ENCODE measurements at regions not wholly inside any gene's neighbourhood (a gene's known extent, or its start where the extent isn't known, plus 50 kb on each side); places are given as distances from the start of the nearest gene placed in this dataset.

DNA sequence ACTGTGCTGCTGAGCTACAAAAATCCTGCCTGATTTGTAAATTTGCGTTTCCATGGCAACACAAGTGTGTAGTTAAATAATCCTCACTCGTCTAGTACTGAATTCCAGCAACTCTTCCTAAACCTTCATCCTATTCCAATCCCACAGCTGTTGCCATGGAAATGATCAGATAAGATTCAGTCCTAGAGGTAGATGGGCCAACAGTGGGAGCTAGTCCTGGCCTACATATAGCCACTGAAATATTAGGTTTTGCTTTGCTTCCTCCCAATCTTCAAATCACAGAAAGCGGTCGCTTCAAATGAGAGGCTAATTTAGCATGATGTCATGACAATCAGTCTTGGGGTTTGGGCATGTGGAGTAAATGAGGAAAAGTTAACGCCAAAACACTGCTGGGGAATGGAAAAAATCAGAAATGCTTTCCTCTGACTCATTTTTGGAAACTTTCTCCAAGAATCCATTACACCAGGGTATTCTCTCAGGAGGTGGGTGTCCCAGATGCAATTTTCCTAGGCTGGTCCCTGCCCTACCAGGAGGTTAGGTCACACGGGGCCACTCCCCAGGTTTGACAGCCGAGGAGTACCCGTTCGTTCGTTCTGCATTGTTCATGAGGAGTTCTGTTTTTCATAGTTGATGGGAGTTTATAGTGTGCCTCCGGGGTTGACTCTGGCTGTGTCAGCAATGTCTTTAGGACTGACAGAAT, 159.2 kb upstream of the SLCO3A1 start:
- CTCF ChIA-PET, result interaction anchor here (5.2 kb wide), 1 partner anchor 11 kb away, joined by 24 read pairs; no protein-coding TSS in a partner anchor
- POLR2A ChIA-PET, result no interaction called here
- no peak for DNase-seq (ENCODE audit: extremely low spot score)
- TF ChIP-seq, protein P1, sequence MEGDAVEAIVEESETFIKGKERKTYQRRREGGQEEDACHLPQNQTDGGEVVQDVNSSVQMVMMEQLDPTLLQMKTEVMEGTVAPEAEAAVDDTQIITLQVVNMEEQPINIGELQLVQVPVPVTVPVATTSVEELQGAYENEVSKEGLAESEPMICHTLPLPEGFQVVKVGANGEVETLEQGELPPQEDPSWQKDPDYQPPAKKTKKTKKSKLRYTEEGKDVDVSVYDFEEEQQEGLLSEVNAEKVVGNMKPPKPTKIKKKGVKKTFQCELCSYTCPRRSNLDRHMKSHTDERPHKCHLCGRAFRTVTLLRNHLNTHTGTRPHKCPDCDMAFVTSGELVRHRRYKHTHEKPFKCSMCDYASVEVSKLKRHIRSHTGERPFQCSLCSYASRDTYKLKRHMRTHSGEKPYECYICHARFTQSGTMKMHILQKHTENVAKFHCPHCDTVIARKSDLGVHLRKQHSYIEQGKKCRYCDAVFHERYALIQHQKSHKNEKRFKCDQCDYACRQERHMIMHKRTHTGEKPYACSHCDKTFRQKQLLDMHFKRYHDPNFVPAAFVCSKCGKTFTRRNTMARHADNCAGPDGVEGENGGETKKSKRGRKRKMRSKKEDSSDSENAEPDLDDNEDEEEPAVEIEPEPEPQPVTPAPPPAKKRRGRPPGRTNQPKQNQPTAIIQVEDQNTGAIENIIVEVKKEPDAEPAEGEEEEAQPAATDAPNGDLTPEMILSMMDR (IDR thresholded peaks at IDR 0.05; ENCODE audit: control extremely low read depth, extremely low read depth, low read depth, missing control alignments), result no peak

DNA sequence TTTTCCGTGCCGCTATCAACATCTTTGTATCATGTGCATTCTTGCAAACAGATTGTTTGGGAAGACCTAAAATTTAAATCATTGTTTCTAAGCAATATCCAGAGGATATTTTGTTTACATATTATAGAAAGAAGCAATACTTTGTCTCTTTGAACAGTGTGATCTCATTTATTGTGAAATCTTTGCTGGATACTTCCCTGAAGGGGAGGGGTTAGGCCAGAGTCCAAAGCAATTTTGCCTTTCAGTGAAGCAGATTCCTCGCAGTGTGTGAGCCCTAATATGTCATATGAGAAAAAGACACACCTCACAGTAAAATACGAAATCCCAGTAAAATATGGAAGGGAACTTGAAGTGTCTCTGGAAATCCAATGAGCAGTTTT, 158.7 kb upstream of the SLCO3A1 start:
- CTCF ChIA-PET, result interaction anchor here (0.9 to 5.2 kb wide), 3 partner anchors 10 to 15 kb away, joined by 4 to 24 read pairs (median 5); no protein-coding TSS in a partner anchor
- TF ChIP-seq, protein P1 (IDR thresholded peaks at IDR 0.05; ENCODE audit: control extremely low read depth, extremely low read depth, low read depth, missing control alignments), result no peak
- POLR2A ChIA-PET, result no interaction called here
- no peak for DNase-seq (ENCODE audit: extremely low spot score)

DNA sequence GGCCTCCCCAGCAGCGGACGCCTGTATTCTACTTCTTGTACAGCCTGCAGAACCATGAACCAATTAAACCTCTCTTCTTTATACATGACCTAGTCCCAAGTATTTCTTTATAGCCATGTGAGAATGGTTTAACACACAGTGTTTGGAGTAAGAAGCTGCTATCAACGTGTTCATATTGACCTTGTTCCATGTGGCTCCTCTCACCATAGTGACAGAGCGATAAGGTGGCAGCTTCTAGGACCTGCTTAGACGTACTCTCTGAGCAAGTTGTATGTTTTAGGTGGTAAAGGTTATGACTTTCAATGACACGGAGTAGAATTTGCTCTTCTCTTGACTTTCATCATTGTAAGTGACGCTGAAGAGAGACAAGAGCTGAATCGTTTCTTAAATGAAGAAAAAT, 157.7 kb upstream of the SLCO3A1 start:
- TF ChIP-seq, protein P1 (IDR thresholded peaks at IDR 0.05; ENCODE audit: control extremely low read depth, extremely low read depth, low read depth, missing control alignments), result no peak
- DNase-seq (ENCODE audit: extremely low spot score), result no peak
- ChIA-PET POLR2A (no interaction called here), CTCF (interaction anchor here (0.9 to 5.2 kb wide), 3 partner anchors 9 to 16 kb away, joined by 4 to 24 read pairs (median 5); no protein-coding TSS in a partner anchor)

DNA sequence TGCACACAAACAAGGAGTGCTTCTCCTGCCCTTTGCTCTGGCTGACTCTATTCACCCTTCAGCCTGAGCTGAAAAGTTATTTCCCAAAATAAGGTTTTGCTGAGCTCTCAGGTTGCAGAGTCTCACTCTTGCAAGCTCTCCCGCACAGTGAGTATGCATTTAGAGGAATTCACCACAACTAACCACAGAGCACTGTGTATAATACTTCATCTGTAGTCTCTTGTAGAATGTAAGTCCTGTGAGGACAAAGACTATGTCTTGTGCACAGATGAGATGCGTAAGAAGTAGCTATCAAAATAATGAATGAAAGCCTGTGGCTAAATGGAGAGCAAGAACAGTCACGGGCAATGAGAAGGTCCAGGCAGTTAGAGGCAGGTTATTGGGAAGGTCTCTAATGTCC, 156.5 kb upstream of the SLCO3A1 start:
- ChIA-PET CTCF (interaction anchor here (1.3 kb wide), 1 partner anchor 9 kb away, joined by 9 read pairs; no protein-coding TSS in a partner anchor), POLR2A (no interaction called here)
- DNase-seq (ENCODE audit: extremely low spot score), result no peak
- TF ChIP-seq, protein P1 (IDR thresholded peaks at IDR 0.05; ENCODE audit: control extremely low read depth, extremely low read depth, low read depth, missing control alignments), result no peak

DNA sequence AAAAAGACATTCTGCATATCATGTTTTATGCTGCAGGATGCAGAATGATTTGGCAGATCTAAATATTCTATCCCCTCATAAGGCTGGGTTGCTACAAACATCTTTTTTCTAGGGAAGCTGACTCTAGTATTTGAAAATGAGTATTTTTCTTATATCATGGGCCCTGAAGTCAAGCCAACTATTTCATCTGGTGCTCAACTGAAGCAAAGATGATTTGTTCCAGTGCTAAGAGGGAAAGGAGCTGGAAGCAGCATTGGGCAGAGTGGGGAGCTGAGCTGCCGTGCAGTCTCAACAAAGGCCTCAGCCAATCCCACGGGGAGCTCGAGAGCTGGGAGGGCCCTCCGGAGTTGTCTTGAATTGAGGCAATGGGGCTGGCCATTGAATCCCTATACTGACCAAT, 155.3 kb upstream of the SLCO3A1 start:
- TF ChIP-seq, protein P1 (IDR thresholded peaks at IDR 0.05; ENCODE audit: control extremely low read depth, extremely low read depth, low read depth, missing control alignments), result no peak
- CTCF ChIA-PET, result no interaction called here
- POLR2A ChIA-PET, result no interaction called here
- no peak for DNase-seq (ENCODE audit: extremely low spot score)

DNA sequence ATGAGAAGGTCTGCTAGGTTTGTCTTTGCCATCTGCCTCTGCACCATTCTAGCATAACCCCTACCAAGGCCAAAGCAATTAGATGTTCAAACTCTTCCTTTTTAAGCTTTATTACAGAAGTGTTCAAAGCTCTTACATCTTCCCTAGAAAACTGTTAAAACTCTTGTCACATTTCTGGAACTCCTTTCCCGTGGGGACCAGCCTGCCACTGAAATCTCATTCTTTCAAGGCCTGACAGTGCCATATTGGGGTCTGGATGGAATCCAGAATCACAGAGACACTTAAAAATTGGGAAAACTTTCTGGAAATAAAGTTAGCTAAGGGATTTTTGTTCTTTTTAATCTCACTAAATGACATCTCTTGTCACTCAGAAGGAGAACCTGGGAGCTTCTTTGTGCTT, 153.8 kb upstream of the SLCO3A1 start:
- DNase-seq (ENCODE audit: extremely low spot score), result no peak
- CTCF ChIA-PET, result interaction anchor here (1.8 kb wide), 1 partner anchor 20 kb away, joined by 5 read pairs; no protein-coding TSS in a partner anchor
- TF ChIP-seq, protein P1 (IDR thresholded peaks at IDR 0.05; ENCODE audit: control extremely low read depth, extremely low read depth, low read depth, missing control alignments), result no peak
- POLR2A ChIA-PET, result no interaction called here

All from GM10248 (cell line).